Activated CD4-positive, alpha-beta memory T cell treated with anti-CD3 and anti-CD28 coated beads, Interleukin-2, amount 10 ng/mL, durations not matched to agents 7 days and 5 days (primary cell): ENCODE measurements at regions not wholly inside any gene's neighbourhood (a gene's known extent, or its start where the extent isn't known, plus 50 kb on each side); places are given as distances from the start of the nearest gene placed in this dataset.
"Not testable (repeated sequence)": the region's sequence is repeated elsewhere in the genome, so short reads cannot be mapped to it uniquely, and the experiment has no call there.

Experiments
- CTCF ChIA-PET: fragments of 350-600 bp; sonication (Branson Sonifier 250); formaldehyde crosslinking; loops from one replicate; lab custom pipeline; 2021; ENCODE audit warnings: antibody characterized with exemption, inconsistent platforms; lab: Charles Lee
- POLR2A ChIA-PET: fragments of 350-600 bp; sonication (Branson Sonifier 250); formaldehyde crosslinking; loops from one replicate; lab custom pipeline; 2021; ENCODE audit warnings: antibody characterized with exemption; lab: Charles Lee
- DNase-seq: peaks from one replicate; pipeline ENCODE4 v3.0.0-alpha.2; 2020
- H3K27ac Mint-ChIP-seq: one replicate; pipeline ENCODE4 v1.8.0; 2021; ENCODE audit warnings: mild to moderate bottlenecking, mixed read lengths
- H3K27me3 Mint-ChIP-seq: one replicate; pipeline ENCODE4 v1.8.0; 2021; ENCODE audit warnings: mixed read lengths
- H3K36me3 Mint-ChIP-seq: one replicate; pipeline ENCODE4 v1.8.0; 2021; ENCODE audit warnings: low read depth, mixed read lengths
- H3K4me1 Mint-ChIP-seq: one replicate; pipeline ENCODE4 v1.8.0; 2021; ENCODE audit warnings: mixed read lengths
- H3K4me3 Mint-ChIP-seq: one replicate; pipeline ENCODE4 v1.8.0; 2021; ENCODE audit warnings: mild to moderate bottlenecking, mixed read lengths
- H3K9me3 Mint-ChIP-seq: one replicate; pipeline ENCODE4 v1.8.0; 2021; ENCODE audit warnings: mixed read lengths

DNA sequence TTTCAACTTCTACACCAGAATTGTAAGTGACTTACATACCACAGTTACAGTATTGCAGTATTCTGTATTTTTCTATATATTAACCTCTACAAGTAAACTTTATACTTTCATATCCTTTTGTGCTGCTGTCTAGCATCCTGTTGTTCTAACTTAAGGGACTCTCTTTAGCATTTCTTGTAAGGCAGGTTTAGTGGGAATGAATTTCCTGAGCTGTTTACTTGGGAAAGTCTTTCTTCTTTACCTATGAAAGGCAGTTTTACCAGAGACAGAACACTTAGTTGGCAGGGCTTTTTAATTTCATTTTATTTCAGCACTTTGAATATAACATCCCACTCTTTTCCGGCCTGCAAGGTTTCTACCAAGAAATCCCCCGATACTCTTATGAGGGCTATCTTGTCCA is 75.8 kb upstream of the WAC start:
- Mint-ChIP-seq H3K9me3 (no peaks in the 10 kb centered on the region), H3K27ac (no peak overlapping the region), H3K36me3 (no peaks in the 10 kb centered on the region), H3K4me1 (no peaks in the 10 kb centered on the region), H3K27me3 (peaks cover 28% of the 10 kb centered on the region), H3K4me3 (no peak overlapping the region)
- DNase-seq: no peak
- ChIA-PET CTCF (no interaction called here), POLR2A (no interaction called here)

GRCh38 chr10:28457873-28458272 is 75.0 kb upstream of the WAC start:
- CTCF ChIA-PET, DNase-seq, POLR2A ChIA-PET, H3K4me1 Mint-ChIP-seq, H3K36me3 Mint-ChIP-seq, H3K4me3 Mint-ChIP-seq, H3K9me3 Mint-ChIP-seq, H3K27ac Mint-ChIP-seq: not testable (repeated sequence)
- H3K27me3 Mint-ChIP-seq: peaks cover 25% of the 10 kb centered on the region

DNA sequence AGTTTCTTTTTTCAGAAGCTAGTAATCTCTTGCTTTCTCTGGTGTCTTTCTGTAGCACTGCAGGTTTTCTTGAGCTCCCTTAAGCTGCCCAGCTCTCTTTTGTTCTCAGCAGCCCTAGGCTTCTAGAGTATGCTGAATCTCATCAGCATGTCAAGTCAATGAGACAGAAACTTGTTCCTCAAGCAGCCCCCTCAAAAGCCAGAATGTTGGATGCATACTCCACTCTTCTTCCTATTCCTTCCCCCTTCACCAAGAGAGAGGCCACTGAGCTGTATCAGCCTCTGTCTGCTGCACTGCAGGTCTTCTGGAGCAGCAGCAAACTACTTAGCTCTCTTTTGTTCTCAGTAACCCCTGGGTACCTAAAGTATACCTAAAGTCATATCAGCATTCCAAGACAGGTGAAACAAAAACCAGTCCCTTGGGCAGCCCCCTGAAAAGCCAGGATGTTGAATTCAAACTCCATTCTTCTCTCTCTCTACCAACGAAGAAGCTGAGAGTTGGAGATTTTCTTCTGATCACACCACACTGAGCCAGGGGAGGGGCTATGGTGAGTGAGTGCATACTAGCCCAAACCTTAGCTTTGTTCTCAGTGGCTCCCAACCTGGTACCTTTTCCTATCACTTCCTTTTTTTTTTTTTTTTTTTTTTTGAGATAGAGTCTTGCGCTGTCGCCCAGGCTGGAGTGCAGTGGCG is 73.3 kb upstream of the WAC start:
- no peaks in the 10 kb centered on the region for H3K9me3 Mint-ChIP-seq
- ChIA-PET POLR2A (no interaction called here), CTCF (interaction anchor here (0.7 kb wide), 1 partner anchor 86 kb away, joined by 6 read pairs; no protein-coding TSS in a partner anchor)
- no peak overlapping the region for H3K27ac Mint-ChIP-seq
- no peaks in the 10 kb centered on the region for H3K36me3 Mint-ChIP-seq
- no peaks in the 10 kb centered on the region for H3K4me1 Mint-ChIP-seq
- H3K27me3 Mint-ChIP-seq: peaks cover 22% of the 10 kb centered on the region
- no peak overlapping the region for H3K4me3 Mint-ChIP-seq
- no peak for DNase-seq

DNA sequence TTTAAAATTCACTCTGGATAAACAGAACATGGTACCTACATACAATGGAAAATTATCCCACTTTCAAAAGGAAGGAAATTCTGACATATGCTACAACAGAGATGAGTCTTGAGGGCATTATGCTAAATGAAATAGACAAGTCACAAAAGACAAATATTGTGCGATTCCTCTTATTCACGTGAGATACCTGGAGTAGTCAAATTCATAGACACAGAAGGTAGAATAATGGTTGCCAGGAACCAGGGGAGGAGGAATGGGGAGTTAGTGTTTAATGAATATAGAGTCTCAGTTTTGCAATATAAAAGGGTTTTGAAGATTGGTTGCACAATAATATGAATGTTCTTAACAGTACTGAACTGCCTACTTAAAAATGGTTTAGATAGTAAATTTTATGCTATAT is 69.8 kb upstream of the WAC start:
- POLR2A ChIA-PET: no interaction called here

DNA sequence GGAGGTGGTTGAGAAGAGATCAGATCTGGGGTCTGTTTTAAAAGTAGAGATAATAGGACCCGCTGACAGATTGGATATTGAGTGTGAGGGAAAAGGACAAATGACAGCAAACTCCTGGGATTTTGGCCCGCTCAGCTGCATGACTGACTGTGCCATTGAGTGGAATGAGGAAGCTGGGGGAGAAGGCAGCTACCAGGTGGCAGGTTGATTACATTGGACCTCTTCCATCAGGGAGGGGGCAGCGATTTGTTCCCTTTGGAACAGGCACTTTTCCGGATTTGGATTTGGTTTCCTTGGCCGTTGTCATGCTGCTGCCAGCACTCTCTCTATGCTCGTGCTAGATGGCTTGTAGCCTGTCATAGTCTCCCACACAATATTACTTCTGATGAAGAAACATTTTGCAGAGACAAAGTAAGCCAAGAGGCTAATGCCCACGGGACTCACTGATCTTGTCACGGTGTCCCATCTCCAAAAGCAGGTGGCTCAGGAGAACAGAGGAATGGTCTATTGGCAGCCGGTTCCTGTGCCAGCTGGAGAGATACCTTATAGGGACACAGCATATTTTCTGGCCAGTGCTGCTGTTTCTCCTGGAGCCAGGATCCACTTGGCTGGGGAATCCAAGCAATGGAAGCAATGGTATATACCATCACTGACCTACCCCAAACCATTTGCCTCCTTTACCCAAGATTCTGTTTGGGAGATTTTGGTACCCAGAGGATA is 69.1 kb upstream of the WAC start:
- no peaks in the 10 kb centered on the region for H3K4me1 Mint-ChIP-seq
- H3K27ac Mint-ChIP-seq: no peak overlapping the region
- peaks cover 11% of the 10 kb centered on the region for H3K27me3 Mint-ChIP-seq
- H3K4me3 Mint-ChIP-seq: no peak overlapping the region
- ChIA-PET POLR2A (no interaction called here), CTCF (no interaction called here)
- DNase-seq: no peak
- no peaks in the 10 kb centered on the region for H3K36me3 Mint-ChIP-seq
- no peaks in the 10 kb centered on the region for H3K9me3 Mint-ChIP-seq

More for the DNA sequence above, 69.8 kb upstream of the WAC start:
- Mint-ChIP-seq H3K27ac (no peak overlapping the region), H3K9me3 (no peaks in the 10 kb centered on the region), H3K4me3 (no peak overlapping the region), H3K4me1 (no peaks in the 10 kb centered on the region), H3K36me3 (no peaks in the 10 kb centered on the region), H3K27me3 (peaks cover 12% of the 10 kb centered on the region)
- no peak for DNase-seq
- CTCF ChIA-PET: no interaction called here

- no peak for DNase-seq
- no peaks in the 10 kb centered on the region for H3K4me1 Mint-ChIP-seq
- ChIA-PET CTCF (no interaction called here), POLR2A (no interaction called here)
- peaks cover 3% of the 10 kb centered on the region for H3K27me3 Mint-ChIP-seq
- H3K27ac Mint-ChIP-seq: no peak overlapping the region
- no peaks in the 10 kb centered on the region for H3K9me3 Mint-ChIP-seq
- no peak overlapping the region for H3K4me3 Mint-ChIP-seq
- H3K36me3 Mint-ChIP-seq: no peaks in the 10 kb centered on the region
Measured at GRCh38 chr10:28467615-28468014, 65.3 kb upstream of the WAC start.

- Mint-ChIP-seq H3K4me3 (no peak overlapping the region), H3K4me1 (no peaks in the 10 kb centered on the region), H3K36me3 (no peaks in the 10 kb centered on the region), H3K27me3 (no peaks in the 10 kb centered on the region), H3K27ac (no peak overlapping the region), H3K9me3 (no peaks in the 10 kb centered on the region)
- ChIA-PET POLR2A (no interaction called here), CTCF (interaction anchor here (0.5 kb wide), 1 partner anchor 103 kb away, joined by 3 read pairs; no protein-coding TSS in a partner anchor)
- DNase-seq: no peak
Measured at GRCh38 chr10:28468707-28469483, 64.0 kb upstream of the WAC start.

GRCh38 chr10:28470873-28471651 is 61.9 kb upstream of the WAC start:
- CTCF ChIA-PET: no interaction called here

DNA sequence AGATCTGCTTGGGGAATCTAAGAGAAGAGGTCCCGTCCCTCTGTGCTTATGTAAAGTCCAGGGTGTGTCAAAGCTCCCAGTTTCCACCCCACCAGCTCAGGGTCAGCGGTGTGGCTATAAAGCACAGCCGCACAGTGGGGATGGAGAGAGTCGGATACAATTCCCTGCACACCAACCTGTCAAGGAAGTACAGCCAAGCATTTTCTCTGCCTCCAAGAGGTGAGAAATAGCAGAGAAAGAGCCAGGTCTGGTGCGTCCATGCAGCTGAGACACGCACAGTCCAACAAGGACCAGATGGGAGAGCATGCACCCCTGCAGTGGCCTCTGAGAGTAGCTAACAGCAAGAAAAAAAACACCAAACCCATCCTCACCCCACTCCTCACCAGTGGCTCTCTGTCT is 61.3 kb upstream of the WAC start:
- ChIA-PET CTCF (no interaction called here), POLR2A (no interaction called here)
- Mint-ChIP-seq H3K4me3 (no peak overlapping the region), H3K27me3 (no peaks in the 10 kb centered on the region), H3K9me3 (no peaks in the 10 kb centered on the region), H3K36me3 (no peaks in the 10 kb centered on the region), H3K4me1 (no peaks in the 10 kb centered on the region), H3K27ac (no peak overlapping the region)
- no peak for DNase-seq

More at GRCh38 chr10:28470873-28471651, 61.9 kb upstream of the WAC start:
- no peaks in the 10 kb centered on the region for H3K36me3 Mint-ChIP-seq
- H3K4me3 Mint-ChIP-seq: no peak overlapping the region
- H3K4me1 Mint-ChIP-seq: no peaks in the 10 kb centered on the region
- no peaks in the 10 kb centered on the region for H3K9me3 Mint-ChIP-seq
- H3K27ac Mint-ChIP-seq: no peak overlapping the region
- POLR2A ChIA-PET: no interaction called here
- no peak for DNase-seq
- no peaks in the 10 kb centered on the region for H3K27me3 Mint-ChIP-seq

- DNase-seq: no peak
- Mint-ChIP-seq H3K27ac (no peak overlapping the region), H3K9me3 (no peaks in the 10 kb centered on the region), H3K27me3 (no peaks in the 10 kb centered on the region), H3K36me3 (no peaks in the 10 kb centered on the region), H3K4me3 (no peak overlapping the region), H3K4me1 (no peaks in the 10 kb centered on the region)
- CTCF ChIA-PET: no interaction called here
- POLR2A ChIA-PET: no interaction called here
Measured at GRCh38 chr10:28478646-28479045, 54.3 kb upstream of the WAC start.

DNA sequence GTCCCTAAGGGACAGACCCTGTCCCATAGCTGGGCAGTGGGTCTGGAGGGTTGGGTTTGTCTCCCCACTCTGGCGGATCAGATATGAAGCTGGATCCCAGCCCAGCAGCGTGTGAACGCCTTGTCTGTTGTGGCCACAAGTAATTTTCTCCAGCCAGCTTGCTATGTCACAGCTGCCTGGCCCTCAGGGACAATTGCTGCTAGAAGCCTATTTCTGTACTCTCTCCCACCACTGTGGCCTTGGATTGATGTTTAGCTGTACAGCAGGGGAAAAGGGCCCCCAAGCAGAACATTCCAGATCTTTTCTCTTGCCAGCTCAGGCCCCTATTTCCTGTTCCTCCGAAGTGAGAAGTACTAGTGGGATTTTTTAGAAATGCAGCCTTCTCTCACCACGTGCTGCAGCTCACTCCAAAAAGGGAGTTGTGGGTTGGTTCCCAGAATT is 53.5 kb upstream of the WAC start:
- Mint-ChIP-seq H3K4me1 (no peaks in the 10 kb centered on the region), H3K27ac (no peak overlapping the region), H3K4me3 (no peak overlapping the region), H3K36me3 (no peaks in the 10 kb centered on the region), H3K27me3 (no peaks in the 10 kb centered on the region), H3K9me3 (no peaks in the 10 kb centered on the region)
- no peak for DNase-seq
- ChIA-PET CTCF (no interaction called here), POLR2A (no interaction called here)

- POLR2A ChIA-PET: no interaction called here
- Mint-ChIP-seq H3K4me1 (no peaks in the 10 kb centered on the region), H3K36me3 (no peaks in the 10 kb centered on the region)
Measured at GRCh38 chr10:28479927-28480627, 52.8 kb upstream of the WAC start.

More at GRCh38 chr10:28479927-28480627, 52.8 kb upstream of the WAC start:
- CTCF ChIA-PET: no interaction called here
- Mint-ChIP-seq H3K9me3 (no peaks in the 10 kb centered on the region), H3K4me3 (no peak overlapping the region), H3K27ac (no peak overlapping the region), H3K27me3 (no peaks in the 10 kb centered on the region)
- DNase-seq: no peak
